Breast epithelium (tissue), 4 donors: ENCODE measurements at regions not wholly inside any gene's neighbourhood (a gene's known extent, or its start where the extent isn't known, plus 50 kb on each side); places are given as distances from the start of the nearest gene placed in this dataset.

Experiments
- DNase-seq, 2 donors: peaks; one replicate each; pipeline ENCODE4 v3.0.0-alpha.2; 2019; ENCODE audit warnings: low spot score in 2 of 2
- H3K27ac ChIP-seq, 2 donors: fragments of 200-600 bp; sonication (generic) in 1 of 2; one replicate each; pipeline ENCODE4 v1.5.1; 2016 to 2019; ENCODE audit warnings: mild to moderate bottlenecking in 1 of 2
- H3K27me3 ChIP-seq, 2 donors: fragments of 200-600 bp; sonication (generic) in 1 of 2; one replicate each; pipeline versions ENCODE4 v1.5.1 to v1.6.0; 2017 to 2019; ENCODE audit warnings: control low read depth in 1 of 2, mild to moderate bottlenecking in 1 of 2
- H3K36me3 ChIP-seq: fragments of 200-600 bp; one replicate; pipeline ENCODE4 v1.5.1; 2019
- H3K4me1 ChIP-seq, 2 donors: fragments of 200-600 bp; sonication (generic); one replicate each; pipeline ENCODE4 v1.5.1; 2016 to 2019; ENCODE audit warnings: control low read depth in 1 of 2
- H3K4me3 ChIP-seq, 3 donors: fragments of 200-600 bp; sonication (generic); 1 replicate in 2 of 3; 2 replicates in 1 of 3; pipeline ENCODE4 v1.5.1; 2016 to 2019; ENCODE audit warnings: mild to moderate bottlenecking in 3 of 3, moderate library complexity in 2 of 3
- H3K9me3 ChIP-seq, 2 donors: fragments of 200-600 bp; sonication (generic) in 1 of 2; one replicate each; pipeline ENCODE4 v1.5.1; 2016 to 2019; ENCODE audit warnings: control low read depth in 1 of 2
- POLR2A ChIP-seq: fragments of 450-650 bp; IDR thresholded peaks from one replicate; pipeline ENCODE4 v1.6.1; 2016; ENCODE audit warnings: antibody characterized with exemption, mild to moderate bottlenecking, moderate library complexity
- POLR2AphosphoS5 ChIP-seq, 3 donors: sonication (generic); formaldehyde crosslinking; IDR thresholded peaks; one replicate each; pipeline ENCODE4 v1.6.1; 2017; ENCODE audit warnings: antibody characterized with exemption in 3 of 3
- intact Hi-C: fragments of 100-400 bp; cut with DNase I; formaldehyde crosslinking; loops from one replicate; pipeline ENCODE4 v1.15.1; 2023; ENCODE audit warnings: low total_unique reads
- TF ChIP-seq, protein P1 (sequence below), 3 donors: fragments of 450-650 bp; IDR thresholded peaks; one replicate each; pipeline ENCODE4 v1.5.1; 2016 to 2017; ENCODE audit warnings: antibody characterized with exemption in 3 of 3, mild to moderate bottlenecking in 3 of 3, moderate library complexity in 3 of 3

DNA sequence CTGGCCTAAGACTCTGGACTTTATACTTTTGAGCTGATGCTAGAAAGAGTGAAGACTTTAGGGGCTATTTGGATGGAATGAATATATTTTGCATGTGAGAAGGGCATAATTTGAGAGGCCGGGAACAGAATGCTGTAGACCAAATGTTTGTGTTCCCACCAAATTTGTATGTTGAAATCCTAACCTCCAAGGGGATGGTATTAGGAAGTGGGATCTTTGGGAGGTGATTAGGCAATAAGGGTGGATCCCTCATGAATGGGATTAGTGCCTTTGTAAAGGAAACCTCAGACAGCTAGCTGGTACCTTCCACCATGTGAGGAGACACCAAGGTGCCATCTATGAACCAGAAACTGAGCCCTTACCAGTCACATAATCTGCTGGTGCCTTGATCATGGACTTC, 165.1 kb upstream of the S1PR3 start:
- intact Hi-C loops = no loop called here
- no peak for DNase-seq
- Histone ChIP-seq H3K36me3 (no peaks in the 10 kb centered on the region), H3K9me3 (no peaks in the 10 kb centered on the region), H3K4me1 (no peaks in the 10 kb centered on the region), H3K27ac (no peak overlapping the region), H3K4me3 (no peak overlapping the region), H3K27me3 (no peaks in the 10 kb centered on the region)
- no peak for TF ChIP-seq POLR2AphosphoS5 (IDR thresholded peaks at IDR 0.05)

GRCh38 chr9:88826771-88827181, 164.5 kb upstream of the S1PR3 start:
- no peak for DNase-seq
- intact Hi-C loops = no loop called here

DNA sequence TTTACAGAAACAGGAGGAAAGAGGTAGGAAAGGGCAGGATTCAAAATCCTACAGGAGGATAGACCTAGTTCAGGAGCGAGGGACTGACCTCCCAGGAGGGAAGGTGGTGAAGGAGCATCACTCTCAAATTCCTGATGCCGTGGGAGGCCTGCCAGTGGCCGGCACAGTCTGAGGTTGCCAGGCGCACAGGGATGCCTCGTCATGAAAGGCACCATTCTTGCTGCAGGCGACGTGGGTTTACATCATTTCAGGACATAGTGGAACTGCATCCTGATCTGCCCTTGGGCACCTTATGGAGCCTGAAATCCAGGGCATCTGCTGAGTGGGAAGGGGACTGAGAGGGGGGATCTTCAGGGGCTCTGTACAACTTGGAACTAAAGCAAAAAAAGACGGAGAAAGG, 163.2 kb upstream of the S1PR3 start:
- intact Hi-C loops = no loop called here
- Histone ChIP-seq H3K4me1 (no peaks in the 10 kb centered on the region), H3K27me3 (no peaks in the 10 kb centered on the region), H3K9me3 (no peaks in the 10 kb centered on the region), H3K4me3 (no peak overlapping the region), H3K27ac (no peak overlapping the region), H3K36me3 (no peaks in the 10 kb centered on the region)
- peak in 1 of 2 donors; percentile 44 for DNase-seq
- TF ChIP-seq, protein P1, sequence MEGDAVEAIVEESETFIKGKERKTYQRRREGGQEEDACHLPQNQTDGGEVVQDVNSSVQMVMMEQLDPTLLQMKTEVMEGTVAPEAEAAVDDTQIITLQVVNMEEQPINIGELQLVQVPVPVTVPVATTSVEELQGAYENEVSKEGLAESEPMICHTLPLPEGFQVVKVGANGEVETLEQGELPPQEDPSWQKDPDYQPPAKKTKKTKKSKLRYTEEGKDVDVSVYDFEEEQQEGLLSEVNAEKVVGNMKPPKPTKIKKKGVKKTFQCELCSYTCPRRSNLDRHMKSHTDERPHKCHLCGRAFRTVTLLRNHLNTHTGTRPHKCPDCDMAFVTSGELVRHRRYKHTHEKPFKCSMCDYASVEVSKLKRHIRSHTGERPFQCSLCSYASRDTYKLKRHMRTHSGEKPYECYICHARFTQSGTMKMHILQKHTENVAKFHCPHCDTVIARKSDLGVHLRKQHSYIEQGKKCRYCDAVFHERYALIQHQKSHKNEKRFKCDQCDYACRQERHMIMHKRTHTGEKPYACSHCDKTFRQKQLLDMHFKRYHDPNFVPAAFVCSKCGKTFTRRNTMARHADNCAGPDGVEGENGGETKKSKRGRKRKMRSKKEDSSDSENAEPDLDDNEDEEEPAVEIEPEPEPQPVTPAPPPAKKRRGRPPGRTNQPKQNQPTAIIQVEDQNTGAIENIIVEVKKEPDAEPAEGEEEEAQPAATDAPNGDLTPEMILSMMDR (IDR thresholded peaks at IDR 0.05) = no peak
- TF ChIP-seq POLR2A (no peak), POLR2AphosphoS5 (IDR thresholded peaks at IDR 0.05) (no peak)

More at GRCh38 chr9:88826771-88827181, 164.5 kb upstream of the S1PR3 start:
- Histone ChIP-seq H3K27ac (no peak overlapping the region), H3K27me3 (no peaks in the 10 kb centered on the region), H3K9me3 (no peaks in the 10 kb centered on the region), H3K4me1 (no peaks in the 10 kb centered on the region), H3K36me3 (no peaks in the 10 kb centered on the region), H3K4me3 (no peak overlapping the region)
- TF ChIP-seq, protein P1 (IDR thresholded peaks at IDR 0.05) = no peak
- TF ChIP-seq POLR2A (no peak), POLR2AphosphoS5 (IDR thresholded peaks at IDR 0.05) (no peak)

- no peaks in the 10 kb centered on the region for H3K9me3 ChIP-seq
- no peaks in the 10 kb centered on the region for H3K27me3 ChIP-seq
- TF ChIP-seq POLR2AphosphoS5 (IDR thresholded peaks at IDR 0.05) = no peak
- no peak for TF ChIP-seq POLR2A
- TF ChIP-seq, protein P1 (IDR thresholded peaks at IDR 0.05) = no peak
- H3K4me3 ChIP-seq = no peak overlapping the region
- no peaks in the 10 kb centered on the region for H3K4me1 ChIP-seq
- no peaks in the 10 kb centered on the region for H3K36me3 ChIP-seq
- DNase-seq = no peak
- intact Hi-C loops = no loop called here
- H3K27ac ChIP-seq = no peak overlapping the region
Measured at GRCh38 chr9:88828492-88828974, 162.7 kb upstream of the S1PR3 start.

DNA sequence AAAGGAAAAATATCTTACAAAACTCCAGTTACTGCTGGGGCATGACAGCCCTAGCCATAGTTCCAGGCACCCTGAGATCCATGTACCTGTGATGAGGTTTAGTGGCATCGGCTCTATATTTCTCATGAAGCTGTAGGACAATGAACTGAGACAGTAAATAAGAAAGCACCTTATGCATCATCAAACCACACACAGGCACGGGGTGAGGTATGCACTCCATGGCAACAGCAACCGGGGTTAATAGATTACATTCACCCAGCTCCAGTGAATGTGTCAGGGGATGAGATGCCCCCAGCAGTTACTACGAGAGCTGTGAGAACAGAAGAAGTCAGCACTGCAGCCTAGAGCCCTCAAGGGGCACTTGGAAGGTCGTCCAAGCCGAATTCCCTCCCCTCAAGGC, 162.0 kb upstream of the S1PR3 start:
- DNase-seq = no peak
- intact Hi-C loops = no loop called here
- H3K36me3 ChIP-seq = no peaks in the 10 kb centered on the region
- TF ChIP-seq, protein P1 (IDR thresholded peaks at IDR 0.05) = no peak
- TF ChIP-seq POLR2AphosphoS5 (IDR thresholded peaks at IDR 0.05) (no peak), POLR2A (no peak)
- H3K27me3 ChIP-seq = no peaks in the 10 kb centered on the region
- H3K4me3 ChIP-seq = no peak overlapping the region
- H3K4me1 ChIP-seq = no peaks in the 10 kb centered on the region
- H3K9me3 ChIP-seq = no peaks in the 10 kb centered on the region
- H3K27ac ChIP-seq = no peak overlapping the region
